Ishikawa (cell line): ENCODE measurements at regions not wholly inside any gene's neighbourhood (a gene's known extent, or its start where the extent isn't known, plus 50 kb on each side); places are given as distances from the start of the nearest gene placed in this dataset.

Experiments
- CEBPB ChIP-seq: IDR thresholded peaks from 2 replicates; pipeline ENCODE4 v1.6.1; 2012
- CREB1 ChIP-seq: IDR thresholded peaks from 2 replicates; pipeline ENCODE4 v1.6.1; 2012; ENCODE audit warnings: low read depth
- RAD21 ChIP-seq: IDR thresholded peaks from 2 replicates; pipeline ENCODE4 v1.6.1; 2012; ENCODE audit warnings: low read depth
- YY1 ChIP-seq: IDR thresholded peaks from 2 replicates; pipeline ENCODE4 v1.6.1; 2012; ENCODE audit warnings: low read depth

- no peak for TF ChIP-seq CEBPB
- no peak for TF ChIP-seq YY1
- TF ChIP-seq CREB1, result no peak
- TF ChIP-seq RAD21, result no peak
Observed at GRCh38 chr1:239960366-239960765, 131.3 kb upstream of the FMN2 start.
